Mesothelial cell of epicardium (in vitro differentiated cells): ENCODE measurements at regions not wholly inside any gene's neighbourhood (a gene's known extent, or its start where the extent isn't known, plus 50 kb on each side); places are given as distances from the start of the nearest gene placed in this dataset.

Experiments used
- DNase-seq, 2 experiments: peaks; one replicate each; pipeline ENCODE4 v3.0.0; 2021; ENCODE audit warnings: low spot score in 2 of 2; ENCODE audit not compliant: unreplicated experiment in 2 of 2
- H3K27ac Mint-ChIP-seq: 2 replicates; pipeline ENCODE4 v1.8.0; 2021; ENCODE audit warnings: mixed read lengths
- H3K27me3 Mint-ChIP-seq: 2 replicates; pipeline ENCODE4 v1.8.0; 2021; ENCODE audit warnings: low read depth, mixed read lengths
- H3K36me3 Mint-ChIP-seq: 2 replicates; pipeline ENCODE4 v1.8.0; 2021; ENCODE audit warnings: mixed read lengths
- H3K4me1 Mint-ChIP-seq: 2 replicates; pipeline ENCODE4 v1.8.0; 2021; ENCODE audit warnings: mixed read lengths
- H3K4me3 Mint-ChIP-seq: 2 replicates; pipeline ENCODE4 v1.8.0; 2021; ENCODE audit warnings: mild to moderate bottlenecking, moderate library complexity, mixed read lengths
- H3K9me3 Mint-ChIP-seq: 2 replicates; pipeline ENCODE4 v1.8.0; 2021; ENCODE audit warnings: mixed read lengths
- TF ChIP-seq, protein P1 (sequence below): fragments of 200-600 bp; sonication (generic); IDR thresholded peaks from one replicate; pipeline ENCODE4 v1.5.0; 2021; ENCODE audit warnings: antibody characterized with exemption; ENCODE audit not compliant: unreplicated experiment

- Mint-ChIP-seq H3K27ac (no peak overlapping the region), H3K27me3 (peaks cover 60% of the 10 kb centered on the region), H3K4me3 (no peak overlapping the region), H3K36me3 (no peaks in the 10 kb centered on the region), H3K9me3 (no peaks in the 10 kb centered on the region), H3K4me1 (no peaks in the 10 kb centered on the region)
- no peak for DNase-seq
- TF ChIP-seq, protein P1, sequence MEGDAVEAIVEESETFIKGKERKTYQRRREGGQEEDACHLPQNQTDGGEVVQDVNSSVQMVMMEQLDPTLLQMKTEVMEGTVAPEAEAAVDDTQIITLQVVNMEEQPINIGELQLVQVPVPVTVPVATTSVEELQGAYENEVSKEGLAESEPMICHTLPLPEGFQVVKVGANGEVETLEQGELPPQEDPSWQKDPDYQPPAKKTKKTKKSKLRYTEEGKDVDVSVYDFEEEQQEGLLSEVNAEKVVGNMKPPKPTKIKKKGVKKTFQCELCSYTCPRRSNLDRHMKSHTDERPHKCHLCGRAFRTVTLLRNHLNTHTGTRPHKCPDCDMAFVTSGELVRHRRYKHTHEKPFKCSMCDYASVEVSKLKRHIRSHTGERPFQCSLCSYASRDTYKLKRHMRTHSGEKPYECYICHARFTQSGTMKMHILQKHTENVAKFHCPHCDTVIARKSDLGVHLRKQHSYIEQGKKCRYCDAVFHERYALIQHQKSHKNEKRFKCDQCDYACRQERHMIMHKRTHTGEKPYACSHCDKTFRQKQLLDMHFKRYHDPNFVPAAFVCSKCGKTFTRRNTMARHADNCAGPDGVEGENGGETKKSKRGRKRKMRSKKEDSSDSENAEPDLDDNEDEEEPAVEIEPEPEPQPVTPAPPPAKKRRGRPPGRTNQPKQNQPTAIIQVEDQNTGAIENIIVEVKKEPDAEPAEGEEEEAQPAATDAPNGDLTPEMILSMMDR = no peak
These were observed 196.7 kb downstream of the SH3BP4 start for GRCh38 chr2:235148201-235149170.

GRCh38 chr2:235149240-235149659 lies 197.4 kb downstream of the SH3BP4 start:
- TF ChIP-seq, protein P1 = no peak
- no peaks in the 10 kb centered on the region for H3K4me1 Mint-ChIP-seq
- H3K36me3 Mint-ChIP-seq = no peaks in the 10 kb centered on the region
- no peak for DNase-seq
- H3K27ac Mint-ChIP-seq = no peak overlapping the region
- peaks cover 56% of the 10 kb centered on the region for H3K27me3 Mint-ChIP-seq
- no peaks in the 10 kb centered on the region for H3K9me3 Mint-ChIP-seq
- no peak overlapping the region for H3K4me3 Mint-ChIP-seq

DNA sequence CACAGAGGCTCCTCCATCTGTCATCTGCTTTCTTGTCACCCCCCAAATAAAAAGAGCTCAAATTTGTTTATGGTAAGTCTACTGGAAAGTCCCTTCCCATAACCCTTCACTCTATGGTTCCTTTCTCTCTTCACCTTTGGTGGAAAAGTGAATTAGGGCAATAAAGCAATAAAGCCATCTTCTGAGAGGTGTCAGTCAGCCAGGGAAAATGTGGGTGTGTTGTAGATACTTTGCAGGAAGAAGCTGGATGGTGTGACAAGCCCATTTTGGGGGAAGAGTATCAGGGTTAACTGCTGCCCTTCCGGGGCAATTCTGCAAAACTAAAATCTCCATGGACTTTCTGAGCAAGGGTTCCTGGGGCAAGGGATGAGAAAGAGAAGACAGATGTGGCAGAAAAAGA lies 197.9 kb downstream of the SH3BP4 start:
- TF ChIP-seq, protein P1 = no peak
- H3K27me3 Mint-ChIP-seq = peaks cover 54% of the 10 kb centered on the region
- no peaks in the 10 kb centered on the region for H3K9me3 Mint-ChIP-seq
- H3K27ac Mint-ChIP-seq = no peak overlapping the region
- H3K4me1 Mint-ChIP-seq = no peaks in the 10 kb centered on the region
- H3K36me3 Mint-ChIP-seq = no peaks in the 10 kb centered on the region
- DNase-seq = no peak
- no peak overlapping the region for H3K4me3 Mint-ChIP-seq

DNA sequence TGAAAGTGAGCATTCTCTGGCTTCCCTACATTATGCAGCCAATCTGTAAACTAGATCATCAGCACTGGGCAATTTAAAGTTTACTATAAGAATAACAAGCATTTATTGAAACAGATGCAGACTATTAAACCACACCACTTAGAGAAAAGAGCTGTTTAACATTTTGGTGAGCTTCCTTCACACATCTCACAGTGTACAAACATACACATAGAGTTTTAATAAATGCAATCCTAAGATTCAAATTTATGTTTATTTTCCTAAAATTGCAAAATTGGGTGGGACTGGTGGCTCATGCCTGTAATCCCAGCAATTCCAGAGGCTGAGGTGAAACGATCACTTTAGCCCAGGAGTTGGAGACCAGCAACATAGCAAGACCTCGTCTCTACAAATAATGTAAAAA lies 199.3 kb downstream of the SH3BP4 start:
- no peaks in the 10 kb centered on the region for H3K4me1 Mint-ChIP-seq
- H3K4me3 Mint-ChIP-seq = no peak overlapping the region
- DNase-seq = no peak
- H3K9me3 Mint-ChIP-seq = no peaks in the 10 kb centered on the region
- TF ChIP-seq, protein P1 = no peak
- no peaks in the 10 kb centered on the region for H3K36me3 Mint-ChIP-seq
- no peak overlapping the region for H3K27ac Mint-ChIP-seq
- peaks cover 55% of the 10 kb centered on the region for H3K27me3 Mint-ChIP-seq

DNA sequence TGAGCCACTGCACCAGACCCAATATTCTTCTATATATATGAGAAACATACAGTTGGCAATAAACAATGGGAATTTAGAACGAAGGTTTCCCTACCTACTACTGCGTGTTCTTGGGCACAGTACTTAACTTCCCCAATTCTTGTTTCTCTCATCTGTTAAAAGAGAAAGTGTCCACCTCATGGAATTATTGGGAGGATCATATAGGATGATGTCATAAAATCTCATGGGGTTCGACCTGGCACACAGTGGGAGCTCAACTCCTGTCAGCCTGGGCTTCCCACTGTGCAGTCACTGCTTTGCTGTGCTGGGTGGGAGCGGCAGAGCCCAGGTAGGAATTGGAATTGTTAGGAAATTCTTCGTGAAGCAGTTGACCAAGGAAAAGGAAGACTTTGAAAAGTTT lies 203.3 kb downstream of the SH3BP4 start:
- H3K27me3 Mint-ChIP-seq = peaks cover 37% of the 10 kb centered on the region
- no peak for DNase-seq
- H3K4me1 Mint-ChIP-seq = no peaks in the 10 kb centered on the region
- no peaks in the 10 kb centered on the region for H3K36me3 Mint-ChIP-seq
- H3K4me3 Mint-ChIP-seq = no peak overlapping the region
- H3K27ac Mint-ChIP-seq = no peak overlapping the region
- TF ChIP-seq, protein P1 = no peak
- no peaks in the 10 kb centered on the region for H3K9me3 Mint-ChIP-seq
